ENCODE measurements at regions not wholly inside any gene's neighbourhood (a gene's known extent, or its start where the extent isn't known, plus 50 kb on each side); places are given as distances from the start of the nearest gene placed in this dataset.

DNA sequence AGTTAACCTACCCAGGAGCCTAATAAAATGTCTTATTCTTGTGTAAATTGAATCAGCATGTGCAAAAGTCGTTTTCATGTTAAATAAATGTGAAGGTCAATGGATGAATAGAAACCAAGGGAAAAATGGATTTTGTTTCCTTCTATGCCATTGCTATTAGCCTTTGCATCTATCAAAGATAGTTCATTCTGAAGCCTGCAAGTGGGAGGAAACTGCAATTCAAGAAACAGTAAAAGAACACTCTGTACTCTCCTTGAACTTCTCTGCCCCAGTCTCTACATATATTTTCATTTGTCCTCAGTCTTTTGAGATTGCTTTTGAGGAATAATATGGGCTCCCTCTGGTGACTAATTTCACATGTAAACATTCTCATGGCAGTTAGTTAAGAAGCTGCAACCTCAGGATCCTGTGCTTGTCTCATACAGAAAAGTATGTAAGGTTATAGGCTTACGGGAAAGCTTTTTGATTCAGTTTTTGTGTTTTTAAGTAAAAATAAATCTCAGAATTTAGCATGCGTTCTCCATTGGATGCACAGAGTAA is 1590.0 kb upstream of the LRRTM1 start:
- TF ChIP-seq, protein P1, sequence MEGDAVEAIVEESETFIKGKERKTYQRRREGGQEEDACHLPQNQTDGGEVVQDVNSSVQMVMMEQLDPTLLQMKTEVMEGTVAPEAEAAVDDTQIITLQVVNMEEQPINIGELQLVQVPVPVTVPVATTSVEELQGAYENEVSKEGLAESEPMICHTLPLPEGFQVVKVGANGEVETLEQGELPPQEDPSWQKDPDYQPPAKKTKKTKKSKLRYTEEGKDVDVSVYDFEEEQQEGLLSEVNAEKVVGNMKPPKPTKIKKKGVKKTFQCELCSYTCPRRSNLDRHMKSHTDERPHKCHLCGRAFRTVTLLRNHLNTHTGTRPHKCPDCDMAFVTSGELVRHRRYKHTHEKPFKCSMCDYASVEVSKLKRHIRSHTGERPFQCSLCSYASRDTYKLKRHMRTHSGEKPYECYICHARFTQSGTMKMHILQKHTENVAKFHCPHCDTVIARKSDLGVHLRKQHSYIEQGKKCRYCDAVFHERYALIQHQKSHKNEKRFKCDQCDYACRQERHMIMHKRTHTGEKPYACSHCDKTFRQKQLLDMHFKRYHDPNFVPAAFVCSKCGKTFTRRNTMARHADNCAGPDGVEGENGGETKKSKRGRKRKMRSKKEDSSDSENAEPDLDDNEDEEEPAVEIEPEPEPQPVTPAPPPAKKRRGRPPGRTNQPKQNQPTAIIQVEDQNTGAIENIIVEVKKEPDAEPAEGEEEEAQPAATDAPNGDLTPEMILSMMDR (conservative IDR thresholded peaks at IDR 0.05; ENCODE audit: low read length), result no peak
- TF ChIP-seq EZH2phosphoT487 (IDR thresholded peaks at IDR 0.05; ENCODE audit: borderline replicate concordance), result no peak

Data from Loucy (cell line).